Retina (tissue), 1 donor: ENCODE measurements at regions not wholly inside any gene's neighbourhood (a gene's known extent, or its start where the extent isn't known, plus 50 kb on each side); places are given as distances from the start of the nearest gene placed in this dataset.

Source experiments
- DNase-seq: peaks from one replicate; pipeline ENCODE4 v3.0.0-alpha.2; 2016

DNA sequence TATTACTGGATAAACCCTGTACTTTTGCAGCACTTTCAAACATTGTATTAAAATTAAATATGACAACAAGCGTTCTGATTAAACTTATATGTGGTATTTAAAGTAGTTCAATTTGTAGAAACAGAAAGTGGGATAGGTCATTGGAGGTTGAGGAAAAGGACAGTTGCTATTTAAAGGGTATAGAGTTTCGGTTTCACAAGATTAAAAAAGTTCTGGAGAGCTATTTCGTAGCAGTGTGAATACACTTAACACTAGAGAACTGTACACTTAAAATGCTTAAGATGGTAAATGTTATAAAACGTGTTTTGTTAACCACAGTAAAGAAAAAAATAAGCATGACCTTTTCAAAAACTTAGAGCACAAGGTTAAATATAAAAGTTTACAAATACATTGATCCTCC, 382.1 kb downstream of the BRINP1 start:
- no peak for DNase-seq

DNA sequence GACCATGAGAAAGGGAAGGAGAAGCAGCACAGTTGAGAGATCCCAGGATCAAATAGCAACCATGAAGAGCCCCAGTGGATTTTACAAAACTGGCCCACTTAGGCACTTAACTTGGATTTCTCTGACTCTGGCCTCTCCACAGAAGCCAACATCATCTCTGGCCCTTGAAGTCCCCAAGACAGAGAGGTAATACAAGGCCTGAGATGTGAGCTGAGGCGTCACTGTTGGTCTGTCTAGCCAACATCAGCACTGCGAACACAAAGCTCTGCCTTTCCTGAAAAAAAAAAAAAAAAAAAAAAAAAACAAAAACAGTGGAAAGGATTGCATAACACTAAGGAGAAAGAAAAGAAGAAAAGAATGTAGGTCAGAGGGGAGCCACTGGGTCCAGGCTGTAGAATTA, 378.3 kb downstream of the BRINP1 start:
- no peak for DNase-seq

- no peak for DNase-seq
Observed at GRCh38 chr9:118991366-118992285, 377.6 kb downstream of the BRINP1 start.

DNA sequence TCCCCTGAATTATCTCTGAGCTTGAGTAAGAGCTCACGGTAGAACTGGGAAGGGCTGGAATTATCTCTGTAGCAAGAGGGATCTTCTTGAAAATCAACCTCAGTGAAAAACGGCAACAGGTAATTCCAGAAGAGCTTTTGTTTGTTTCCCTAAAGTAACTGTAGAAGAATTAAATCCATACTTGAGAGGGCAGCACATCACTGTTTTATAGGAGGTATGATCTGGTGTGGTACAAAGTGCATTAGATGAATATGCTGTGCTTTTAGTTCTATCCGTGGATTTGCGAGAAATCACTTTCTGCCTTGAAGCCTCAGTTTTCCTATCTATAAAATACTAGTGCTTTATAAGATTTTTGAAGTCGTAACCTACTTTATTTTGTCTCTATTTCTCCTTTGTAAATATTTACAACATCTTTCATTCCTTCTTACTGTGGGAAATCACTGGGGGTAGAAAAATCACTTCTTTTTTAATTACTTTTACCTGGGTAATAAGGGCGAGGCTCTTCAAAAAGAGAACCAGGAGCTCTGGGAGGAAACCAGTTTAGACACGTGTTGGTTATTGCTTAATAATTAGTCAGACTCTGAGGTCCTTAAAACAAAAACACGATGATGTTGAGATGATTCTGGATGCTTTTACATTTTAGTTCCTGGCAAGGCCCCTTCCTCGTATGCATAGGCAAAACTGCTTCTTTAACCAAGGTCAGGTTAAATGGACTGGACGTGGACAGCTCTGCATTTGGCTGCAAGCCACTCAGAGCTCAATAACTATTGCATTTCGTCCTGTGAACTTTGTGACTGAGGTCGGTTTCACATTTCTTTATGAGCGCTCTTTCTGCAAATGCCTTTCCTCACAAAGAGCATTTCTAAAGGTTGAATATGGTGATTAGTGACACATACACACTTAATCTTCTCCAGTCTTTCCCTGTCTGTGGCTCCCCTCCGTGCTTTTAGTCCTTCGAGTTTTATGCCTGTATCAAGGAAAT, 376.1 kb downstream of the BRINP1 start:
- DNase-seq = no peak

DNA sequence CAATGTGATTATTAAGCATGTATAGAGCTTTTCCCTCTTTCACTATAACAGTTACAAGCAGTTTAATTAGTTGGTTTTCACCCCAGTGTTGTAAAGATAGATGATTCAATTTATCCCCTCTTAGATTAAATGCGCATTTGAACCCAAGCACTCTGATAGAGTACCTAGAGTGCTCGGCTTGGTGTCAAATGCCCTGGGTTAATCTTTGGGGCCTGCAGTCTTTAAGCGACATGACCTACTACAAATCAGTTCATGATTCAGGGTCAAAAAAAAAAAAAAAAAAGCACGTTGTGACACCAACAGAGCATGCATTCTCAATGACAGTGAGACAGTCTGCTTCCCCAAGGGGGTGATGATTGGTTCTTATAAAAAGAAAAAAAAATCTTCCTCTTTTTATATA, 375.3 kb downstream of the BRINP1 start:
- DNase-seq = no peak

GRCh38 chr9:119002491-119002890, 366.7 kb downstream of the BRINP1 start:
- DNase-seq = no peak

DNA sequence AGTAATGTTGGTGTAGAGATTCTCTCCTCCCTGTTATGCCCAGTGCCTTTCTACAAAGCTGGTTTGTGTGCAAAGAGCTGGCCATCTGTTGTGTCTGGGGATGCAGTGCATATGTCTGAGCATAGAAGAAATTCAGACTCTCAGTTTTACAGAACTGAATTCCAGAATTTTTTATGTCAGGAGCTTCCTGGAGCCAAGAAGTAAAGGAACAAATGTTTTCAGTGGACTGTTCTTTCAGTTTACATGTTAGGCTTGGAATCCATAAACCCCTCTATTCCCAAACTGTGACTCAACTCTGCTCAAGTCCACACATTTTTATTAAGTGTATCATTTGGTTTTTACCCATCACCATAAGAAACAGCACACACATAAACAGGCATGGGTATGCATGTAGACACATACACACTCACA, 366.0 kb downstream of the BRINP1 start:
- no peak for DNase-seq

DNA sequence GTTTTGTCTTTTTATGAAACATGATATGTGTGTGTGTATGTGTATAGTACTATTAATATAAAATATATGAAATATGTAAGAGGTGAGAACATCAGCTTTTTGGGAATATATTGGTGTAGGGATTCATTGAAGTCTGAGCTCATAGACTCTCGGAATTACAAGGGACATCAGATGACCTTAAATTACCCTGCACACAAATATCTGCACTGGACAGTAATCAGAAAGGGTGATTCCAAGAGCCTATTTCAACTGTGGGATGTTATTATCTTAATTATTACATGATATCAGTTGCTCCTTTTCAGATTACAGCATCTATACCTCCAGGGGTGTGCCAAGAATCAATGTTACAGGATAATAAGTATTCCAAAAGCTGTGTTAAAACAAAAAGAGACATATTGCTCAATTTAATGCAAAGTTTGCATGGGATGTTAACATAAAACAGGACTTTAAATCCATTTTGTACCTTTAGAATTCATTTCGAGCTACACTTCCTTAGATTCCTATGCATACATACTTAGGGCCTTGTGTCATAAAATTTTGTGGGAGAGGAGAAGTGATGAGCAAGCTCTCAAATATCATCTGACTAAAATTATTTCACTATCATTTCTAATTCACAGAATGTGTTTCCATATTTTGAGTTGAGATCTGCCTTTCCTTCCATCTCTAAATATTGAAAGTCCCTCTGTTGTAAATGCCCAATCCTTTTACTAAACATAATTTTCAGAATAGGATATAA, 365.2 kb downstream of the BRINP1 start:
- DNase-seq = no peak

GRCh38 chr9:119004618-119004990, 364.6 kb downstream of the BRINP1 start:
- no peak for DNase-seq

DNA sequence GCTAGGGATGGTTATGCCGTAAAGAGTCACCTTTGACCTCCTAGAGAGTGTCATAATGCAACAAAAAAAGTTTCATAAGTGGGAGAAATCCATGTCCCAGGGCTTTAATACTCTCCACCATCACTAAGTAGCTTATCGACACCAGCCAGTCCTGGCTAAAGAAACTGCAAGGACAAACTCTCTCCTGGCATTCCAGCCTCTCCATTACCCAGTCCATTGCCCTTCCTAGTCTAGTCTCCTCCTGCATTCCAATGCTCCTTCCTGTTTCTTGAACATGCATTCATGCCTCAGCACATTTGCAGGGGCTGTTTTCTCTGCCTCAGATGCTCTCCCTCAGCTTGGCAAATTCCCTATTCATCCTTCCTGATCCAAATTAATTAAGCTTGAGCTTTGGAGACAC, 364.1 kb downstream of the BRINP1 start:
- DNase-seq = no peak

- DNase-seq = no peak
Observed at GRCh38 chr9:119009249-119009648, 360.0 kb downstream of the BRINP1 start.

DNA sequence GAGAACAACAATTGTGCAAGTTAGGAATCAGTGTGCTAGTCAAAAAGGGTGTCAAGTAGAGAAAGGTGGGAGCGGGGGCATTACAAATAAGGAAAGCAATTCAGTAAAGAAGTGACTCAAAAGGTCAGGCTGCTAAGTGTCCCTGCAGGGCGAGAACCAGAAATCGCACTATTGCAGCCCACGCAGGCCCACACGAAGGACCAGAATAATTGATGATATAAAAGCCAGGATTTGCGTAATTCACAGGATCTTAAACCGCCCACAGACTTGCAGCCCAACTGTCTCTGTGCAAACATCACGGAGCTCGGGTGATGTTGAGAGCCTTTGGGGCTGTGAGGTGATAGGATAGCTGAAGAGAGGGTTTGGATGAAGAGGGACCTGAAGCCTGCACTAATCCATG, 349.0 kb downstream of the BRINP1 start:
- no peak for DNase-seq

- no peak for DNase-seq
Observed at GRCh38 chr9:119020730-119021333, 348.4 kb downstream of the BRINP1 start.

GRCh38 chr9:119026120-119026519, 343.1 kb downstream of the BRINP1 start:
- DNase-seq = no peak

DNA sequence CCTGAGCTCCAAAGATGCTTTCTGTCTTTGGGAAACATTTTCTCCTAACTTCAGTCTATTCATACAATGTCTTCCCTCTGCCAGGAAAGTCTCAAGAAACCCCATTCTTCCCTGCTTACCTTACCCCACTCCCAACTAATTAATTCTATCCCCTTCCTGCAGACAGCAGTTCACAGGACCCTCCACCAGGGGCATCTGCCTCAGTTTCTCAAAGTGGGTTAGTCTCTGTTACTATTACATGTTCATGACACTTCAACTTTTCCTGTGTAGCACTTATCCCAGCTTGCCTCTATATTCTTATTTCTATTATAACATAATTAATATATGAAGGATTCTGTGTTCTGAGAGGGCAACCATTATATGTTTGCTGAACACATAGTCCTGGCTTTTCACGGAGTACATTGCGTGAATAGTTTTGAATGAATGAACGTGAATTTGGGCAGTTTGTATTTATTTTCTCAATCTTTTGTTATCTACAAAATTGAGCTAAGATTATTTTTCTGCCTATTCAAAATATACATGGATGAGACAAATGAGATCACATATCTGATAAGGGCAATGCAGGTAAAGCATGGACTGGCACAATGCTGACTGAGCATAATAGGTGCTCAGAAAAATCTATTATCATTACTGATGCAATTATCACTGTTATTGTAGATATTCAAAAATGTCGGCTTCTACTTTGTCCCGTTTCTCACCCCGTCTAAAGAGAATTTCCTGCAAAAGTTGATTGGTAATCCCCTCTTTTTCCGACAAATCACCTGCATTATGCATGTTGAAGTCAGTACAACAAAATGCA, 341.1 kb downstream of the BRINP1 start:
- no peak for DNase-seq

GRCh38 chr9:119029886-119030285, 339.3 kb downstream of the BRINP1 start:
- no peak for DNase-seq

GRCh38 chr9:119033596-119033995, 335.6 kb downstream of the BRINP1 start:
- DNase-seq = no peak

DNA sequence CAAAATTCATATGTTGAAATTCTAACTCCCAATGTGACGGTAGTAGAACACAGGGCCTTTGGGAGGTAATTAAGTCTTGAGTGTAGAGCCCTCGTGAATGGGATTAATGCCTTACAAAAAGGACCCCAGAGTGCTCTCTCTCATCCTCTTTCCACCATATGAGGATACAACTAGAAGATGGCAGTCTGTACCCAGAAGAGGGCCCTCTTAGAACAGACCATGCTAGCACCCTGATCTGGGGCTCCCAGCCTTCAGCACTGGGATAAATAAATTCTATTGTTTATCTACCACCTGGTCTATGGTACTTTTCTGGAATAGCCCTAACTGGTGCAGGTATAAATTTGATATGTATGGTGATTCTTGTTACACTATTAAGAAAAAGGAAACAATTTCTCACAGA, 332.3 kb downstream of the BRINP1 start:
- no peak for DNase-seq

- no peak for DNase-seq
Observed at GRCh38 chr9:119043996-119044395, 325.2 kb downstream of the BRINP1 start.

DNA sequence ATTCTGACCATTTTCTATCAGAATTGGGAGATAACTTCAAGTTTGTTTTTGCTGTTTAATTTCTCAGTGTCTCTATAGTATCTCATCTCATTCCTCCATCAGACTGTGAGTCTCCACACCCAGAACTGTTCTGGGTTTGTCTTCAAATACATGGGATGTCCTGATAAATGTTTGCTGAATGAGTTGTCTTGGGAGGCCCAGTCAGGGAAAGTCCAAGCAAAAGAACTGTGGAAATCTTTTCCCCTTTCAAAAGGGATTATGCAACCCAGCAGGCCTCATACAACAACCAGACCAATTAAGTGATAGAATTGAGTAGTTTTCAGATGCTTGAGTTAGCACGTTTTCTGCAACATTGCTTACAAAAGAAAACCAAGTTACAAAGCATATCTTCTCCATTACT, 324.4 kb downstream of the BRINP1 start:
- no peak for DNase-seq

DNA sequence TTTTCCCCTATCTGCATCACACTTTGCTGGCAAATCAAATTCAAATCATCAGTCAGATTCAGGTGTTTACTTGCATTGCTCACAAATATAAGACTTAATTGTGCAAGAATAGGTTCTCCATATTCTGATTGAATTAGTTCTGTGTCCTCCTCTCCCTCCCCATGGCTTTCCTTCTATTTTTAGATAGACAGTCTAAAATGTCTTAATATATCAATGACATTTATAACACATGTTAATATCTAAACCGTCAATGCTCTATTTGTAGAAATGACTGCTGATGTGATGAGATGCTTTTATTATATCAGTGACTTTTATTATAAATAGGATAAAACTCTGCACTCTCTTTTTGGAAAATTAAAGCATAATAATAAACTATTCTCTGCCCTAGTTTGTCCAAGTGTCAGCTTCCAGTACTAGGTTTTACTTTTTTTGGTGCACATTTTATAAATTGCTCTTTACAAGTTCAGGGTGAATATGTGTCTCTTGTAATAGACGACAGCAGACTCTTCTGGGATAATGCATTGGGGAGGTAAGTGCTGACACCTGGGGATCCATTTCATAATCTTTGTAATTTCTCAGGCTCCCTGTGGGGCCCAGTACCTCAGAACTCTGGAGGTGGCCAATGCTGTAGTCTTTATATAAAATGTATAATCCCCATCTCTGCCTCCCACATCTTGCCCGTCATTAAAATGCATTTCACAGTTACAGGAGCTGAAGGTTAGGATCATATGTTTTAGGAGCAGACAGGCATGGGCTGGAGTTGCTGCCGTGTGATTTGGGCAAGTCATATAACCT, 321.5 kb downstream of the BRINP1 start:
- no peak for DNase-seq
